SK-N-SH treated with all-trans-retinoic acid at 6 μM for 48 hours (cell line): ENCODE measurements at regions not wholly inside any gene's neighbourhood (a gene's known extent, or its start where the extent isn't known, plus 50 kb on each side); places are given as distances from the start of the nearest gene placed in this dataset.

ENCODE experiments used
- ATAC-seq: fragments of 200-7000 bp; cut with Tn5 transposase; 3 replicates; pipeline ENCODE4 v1.9.1; 2020; ENCODE audit warnings: mild to moderate bottlenecking, moderate library complexity
- ARNTL ChIP-seq: fragments of 450-650 bp; formaldehyde crosslinking; IDR thresholded peaks from 2 replicates; pipeline ENCODE4 v1.5.0; 2020; ENCODE audit warnings: low read depth, mild to moderate bottlenecking, moderate library complexity, borderline replicate concordance
- BACH2 ChIP-seq: fragments of 250-450 bp; sonication (Bioruptor Pico); IDR thresholded peaks from 2 replicates; pipeline ENCODE4 v1.9.0; 2021; ENCODE audit warnings: mild to moderate bottlenecking, borderline replicate concordance
- CSDC2 ChIP-seq: fragments of 250-450 bp; sonication (Bioruptor Pico); IDR thresholded peaks from 2 replicates; pipeline ENCODE4 v1.5.0; 2020; ENCODE audit warnings: mild to moderate bottlenecking, moderate library complexity
- ESRRG ChIP-seq: fragments of 250-450 bp; sonication (Bioruptor Pico); IDR thresholded peaks from 2 replicates; pipeline ENCODE4 v1.6.1; 2021; ENCODE audit warnings: mild to moderate bottlenecking
- ISL1 ChIP-seq: fragments of 250-450 bp; sonication (Bioruptor Pico); IDR thresholded peaks from 2 replicates; pipeline ENCODE4 v2.1.2; 2022; ENCODE audit warnings: mild to moderate bottlenecking, moderate library complexity
- OSR1 ChIP-seq: fragments of 250-450 bp; sonication (Bioruptor Pico); IDR thresholded peaks from 2 replicates; pipeline ENCODE4 v1.8.0; 2022; ENCODE audit warnings: moderate library complexity, mild to moderate bottlenecking, inconsistent platforms
- PATZ1 ChIP-seq: fragments of 250-450 bp; sonication (Bioruptor Pico); IDR thresholded peaks from 2 replicates; pipeline ENCODE4 v1.8.0; 2020; ENCODE audit warnings: mild to moderate bottlenecking, moderate library complexity, borderline replicate concordance
- POU6F1 ChIP-seq: fragments of 250-450 bp; sonication (Bioruptor Pico); IDR thresholded peaks from 2 replicates; pipeline ENCODE4 v1.8.0; 2021; ENCODE audit warnings: low read depth, mild to moderate bottlenecking, moderate library complexity, borderline replicate concordance
- PPARA ChIP-seq: fragments of 250-450 bp; sonication (Bioruptor Pico); IDR thresholded peaks from 2 replicates; pipeline ENCODE4 v1.5.0; 2020; ENCODE audit warnings: mild to moderate bottlenecking, borderline replicate concordance
- RARB ChIP-seq: fragments of 250-450 bp; sonication (Bioruptor Pico); IDR thresholded peaks from 2 replicates; pipeline ENCODE4 v1.8.0; 2021; ENCODE audit warnings: mild to moderate bottlenecking, moderate library complexity
- SNAI2 ChIP-seq: fragments of 250-450 bp; sonication (Bioruptor Pico); IDR thresholded peaks from 2 replicates; pipeline ENCODE4 v1.5.0; 2020; ENCODE audit warnings: mild to moderate bottlenecking, moderate library complexity
- TCF4 ChIP-seq: fragments of 250-450 bp; sonication (Bioruptor Pico); IDR thresholded peaks from 2 replicates; pipeline ENCODE4 v1.8.0; 2021; ENCODE audit warnings: mild to moderate bottlenecking, moderate library complexity, borderline replicate concordance
- TOX ChIP-seq: fragments of 250-450 bp; sonication (Bioruptor Pico); IDR thresholded peaks from 2 replicates; pipeline ENCODE4 v1.8.0; 2021; ENCODE audit warnings: mild to moderate bottlenecking, moderate library complexity, borderline replicate concordance
- ZC3H10 ChIP-seq: fragments of 250-450 bp; sonication (Bioruptor Pico); IDR thresholded peaks from 2 replicates; pipeline ENCODE4 v1.5.1; 2021; ENCODE audit warnings: mild to moderate bottlenecking, moderate library complexity
- ZFP3 ChIP-seq: fragments of 250-450 bp; sonication (Bioruptor Pico); IDR thresholded peaks from 2 replicates; pipeline ENCODE4 v1.5.0; 2020; ENCODE audit warnings: mild to moderate bottlenecking, moderate library complexity
- ZFP30 ChIP-seq: fragments of 450-650 bp; formaldehyde crosslinking; IDR thresholded peaks from 2 replicates; pipeline ENCODE4 v1.5.0; 2022; ENCODE audit warnings: mild to moderate bottlenecking, moderate library complexity
- ZNF565 ChIP-seq: fragments of 450-650 bp; formaldehyde crosslinking; conservative IDR thresholded peaks from 2 replicates; pipeline ENCODE4 v1.5.0; 2020; ENCODE audit warnings: low read depth, mild to moderate bottlenecking, moderate library complexity
- ZNF70 ChIP-seq: fragments of 450-650 bp; formaldehyde crosslinking; IDR thresholded peaks from 2 replicates; pipeline ENCODE4 v1.5.0; 2020; ENCODE audit warnings: mild to moderate bottlenecking, moderate library complexity
- ZNF8 ChIP-seq: fragments of 450-650 bp; formaldehyde crosslinking; IDR thresholded peaks from 2 replicates; pipeline ENCODE4 v1.5.0; 2020; ENCODE audit warnings: mild to moderate bottlenecking, moderate library complexity
- TF ChIP-seq, protein P1 (sequence below): fragments of 250-450 bp; sonication (Bioruptor Pico); IDR thresholded peaks from 2 replicates; pipeline ENCODE4 v1.5.0; 2020; ENCODE audit warnings: mild to moderate bottlenecking, moderate library complexity
- TF ChIP-seq, protein P2 (sequence below): fragments of 250-450 bp; sonication (Bioruptor Pico); IDR thresholded peaks from 2 replicates; pipeline ENCODE4 v1.5.1; 2020; ENCODE audit warnings: low read depth, mild to moderate bottlenecking, moderate library complexity
- TF ChIP-seq, protein P3 (sequence below): fragments of 250-450 bp; sonication (Bioruptor Pico); IDR thresholded peaks from 2 replicates; pipeline ENCODE4 v1.5.1; 2021; ENCODE audit warnings: mild to moderate bottlenecking, moderate library complexity

- no peak for ATAC-seq
- TF ChIP-seq PPARA (CRISPR knock-in tag) (no peak), ZFP3 (CRISPR knock-in tag) (no peak), ZNF565 (no peak), CSDC2 (CRISPR knock-in tag) (no peak)
These were observed 165.1 kb downstream of the GPAT3 start for GRCh38 chr4:83701041-83701440.

DNA sequence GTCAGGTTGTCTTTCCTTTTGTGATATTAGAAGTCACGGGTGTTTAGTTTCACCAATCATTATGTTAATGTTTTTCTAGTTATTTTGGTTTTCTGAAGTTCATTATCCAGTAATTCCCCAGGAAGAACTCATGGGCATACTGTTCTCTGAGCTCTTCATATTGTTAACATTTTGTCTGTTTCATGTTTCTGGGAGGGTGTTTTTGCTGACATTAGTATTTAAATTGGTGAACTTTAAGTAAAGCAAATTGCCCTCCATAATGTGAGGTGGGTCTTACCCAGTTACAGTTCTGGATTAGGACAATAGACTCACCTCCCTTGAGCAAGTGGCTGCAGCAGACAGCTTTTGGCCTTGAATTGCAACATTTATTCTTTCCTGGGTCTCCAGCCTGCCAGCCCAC lies 163.4 kb downstream of the GPAT3 start:
- TF ChIP-seq ESRRG, result no peak
- no peak for TF ChIP-seq TCF4 (CRISPR knock-in tag)
- no peak for TF ChIP-seq ZNF8 (CRISPR knock-in tag)
- TF ChIP-seq POU6F1 (CRISPR knock-in tag), result no peak
- no peak for TF ChIP-seq ZC3H10
- no peak for TF ChIP-seq PATZ1 (CRISPR knock-in tag)
- TF ChIP-seq ZFP30 (CRISPR knock-in tag), result no peak
- TF ChIP-seq PPARA (CRISPR knock-in tag), result no peak
- TF ChIP-seq, protein P1, sequence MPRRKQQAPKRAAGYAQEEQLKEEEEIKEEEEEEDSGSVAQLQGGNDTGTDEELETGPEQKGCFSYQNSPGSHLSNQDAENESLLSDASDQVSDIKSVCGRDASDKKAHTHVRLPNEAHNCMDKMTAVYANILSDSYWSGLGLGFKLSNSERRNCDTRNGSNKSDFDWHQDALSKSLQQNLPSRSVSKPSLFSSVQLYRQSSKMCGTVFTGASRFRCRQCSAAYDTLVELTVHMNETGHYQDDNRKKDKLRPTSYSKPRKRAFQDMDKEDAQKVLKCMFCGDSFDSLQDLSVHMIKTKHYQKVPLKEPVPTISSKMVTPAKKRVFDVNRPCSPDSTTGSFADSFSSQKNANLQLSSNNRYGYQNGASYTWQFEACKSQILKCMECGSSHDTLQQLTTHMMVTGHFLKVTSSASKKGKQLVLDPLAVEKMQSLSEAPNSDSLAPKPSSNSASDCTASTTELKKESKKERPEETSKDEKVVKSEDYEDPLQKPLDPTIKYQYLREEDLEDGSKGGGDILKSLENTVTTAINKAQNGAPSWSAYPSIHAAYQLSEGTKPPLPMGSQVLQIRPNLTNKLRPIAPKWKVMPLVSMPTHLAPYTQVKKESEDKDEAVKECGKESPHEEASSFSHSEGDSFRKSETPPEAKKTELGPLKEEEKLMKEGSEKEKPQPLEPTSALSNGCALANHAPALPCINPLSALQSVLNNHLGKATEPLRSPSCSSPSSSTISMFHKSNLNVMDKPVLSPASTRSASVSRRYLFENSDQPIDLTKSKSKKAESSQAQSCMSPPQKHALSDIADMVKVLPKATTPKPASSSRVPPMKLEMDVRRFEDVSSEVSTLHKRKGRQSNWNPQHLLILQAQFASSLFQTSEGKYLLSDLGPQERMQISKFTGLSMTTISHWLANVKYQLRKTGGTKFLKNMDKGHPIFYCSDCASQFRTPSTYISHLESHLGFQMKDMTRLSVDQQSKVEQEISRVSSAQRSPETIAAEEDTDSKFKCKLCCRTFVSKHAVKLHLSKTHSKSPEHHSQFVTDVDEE (CRISPR knock-in tag), result no peak
- TF ChIP-seq OSR1 (CRISPR knock-in tag), result no peak
- TF ChIP-seq BACH2 (CRISPR knock-in tag), result no peak
- no peak for TF ChIP-seq TOX
- no peak for TF ChIP-seq RARB (CRISPR knock-in tag)
- no peak for TF ChIP-seq CSDC2 (CRISPR knock-in tag)
- TF ChIP-seq ZNF70 (CRISPR knock-in tag), result no peak
- TF ChIP-seq, protein P2, sequence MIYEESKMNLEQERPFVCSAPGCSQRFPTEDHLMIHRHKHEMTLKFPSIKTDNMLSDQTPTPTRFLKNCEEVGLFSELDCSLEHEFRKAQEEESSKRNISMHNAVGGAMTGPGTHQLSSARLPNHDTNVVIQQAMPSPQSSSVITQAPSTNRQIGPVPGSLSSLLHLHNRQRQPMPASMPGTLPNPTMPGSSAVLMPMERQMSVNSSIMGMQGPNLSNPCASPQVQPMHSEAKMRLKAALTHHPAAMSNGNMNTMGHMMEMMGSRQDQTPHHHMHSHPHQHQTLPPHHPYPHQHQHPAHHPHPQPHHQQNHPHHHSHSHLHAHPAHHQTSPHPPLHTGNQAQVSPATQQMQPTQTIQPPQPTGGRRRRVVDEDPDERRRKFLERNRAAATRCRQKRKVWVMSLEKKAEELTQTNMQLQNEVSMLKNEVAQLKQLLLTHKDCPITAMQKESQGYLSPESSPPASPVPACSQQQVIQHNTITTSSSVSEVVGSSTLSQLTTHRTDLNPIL (CRISPR knock-in tag), result no peak
- TF ChIP-seq ZNF565, result no peak
- no peak for TF ChIP-seq ISL1 (CRISPR knock-in tag)
- ATAC-seq, result no peak

DNA sequence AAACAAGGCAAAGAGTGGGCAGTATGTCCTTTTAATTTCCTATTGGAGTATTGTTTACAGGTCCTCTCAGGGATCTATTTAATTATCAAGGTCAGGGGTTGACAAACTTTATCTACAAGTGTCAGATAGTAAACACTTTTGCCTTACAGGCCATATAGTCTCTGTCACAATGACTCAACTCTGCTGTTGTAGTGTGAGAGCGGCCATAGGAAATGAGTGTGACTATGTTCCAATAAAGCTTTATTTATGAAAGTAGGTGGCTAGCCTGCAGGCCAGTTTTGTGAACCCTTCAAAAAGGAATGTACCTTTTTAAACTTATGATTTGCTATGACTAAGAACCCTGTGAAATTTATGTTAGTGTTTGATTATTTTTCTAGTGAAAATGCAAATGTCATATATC lies 156.1 kb downstream of the GPAT3 start:
- no peak for ATAC-seq

More for the DNA sequence above, 156.1 kb downstream of the GPAT3 start:
- no peak for TF ChIP-seq RARB (CRISPR knock-in tag)
- TF ChIP-seq, protein P1 (CRISPR knock-in tag), result no peak
- TF ChIP-seq ARNTL (CRISPR knock-in tag), result no peak
- TF ChIP-seq TCF4 (CRISPR knock-in tag), result no peak
- no peak for TF ChIP-seq CSDC2 (CRISPR knock-in tag)
- TF ChIP-seq PATZ1 (CRISPR knock-in tag), result no peak
- TF ChIP-seq, protein P3, sequence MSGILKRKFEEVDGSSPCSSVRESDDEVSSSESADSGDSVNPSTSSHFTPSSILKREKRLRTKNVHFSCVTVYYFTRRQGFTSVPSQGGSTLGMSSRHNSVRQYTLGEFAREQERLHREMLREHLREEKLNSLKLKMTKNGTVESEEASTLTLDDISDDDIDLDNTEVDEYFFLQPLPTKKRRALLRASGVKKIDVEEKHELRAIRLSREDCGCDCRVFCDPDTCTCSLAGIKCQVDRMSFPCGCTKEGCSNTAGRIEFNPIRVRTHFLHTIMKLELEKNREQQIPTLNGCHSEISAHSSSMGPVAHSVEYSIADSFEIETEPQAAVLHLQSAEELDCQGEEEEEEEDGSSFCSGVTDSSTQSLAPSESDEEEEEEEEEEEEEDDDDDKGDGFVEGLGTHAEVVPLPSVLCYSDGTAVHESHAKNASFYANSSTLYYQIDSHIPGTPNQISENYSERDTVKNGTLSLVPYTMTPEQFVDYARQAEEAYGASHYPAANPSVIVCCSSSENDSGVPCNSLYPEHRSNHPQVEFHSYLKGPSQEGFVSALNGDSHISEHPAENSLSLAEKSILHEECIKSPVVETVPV, result no peak
- no peak for TF ChIP-seq SNAI2 (CRISPR knock-in tag)
- TF ChIP-seq ZFP30 (CRISPR knock-in tag), result no peak
- no peak for TF ChIP-seq TOX
- TF ChIP-seq ZNF8 (CRISPR knock-in tag), result no peak
- no peak for TF ChIP-seq ZFP3 (CRISPR knock-in tag)
- TF ChIP-seq ZC3H10, result no peak
- no peak for TF ChIP-seq ISL1 (CRISPR knock-in tag)
- TF ChIP-seq, all 23 proteins: peak for 0
